HG03280 (cell line): ENCODE measurements at regions not wholly inside any gene's neighbourhood (a gene's known extent, or its start where the extent isn't known, plus 50 kb on each side); places are given as distances from the start of the nearest gene placed in this dataset.

Experiments used
- ATAC-seq: cut with Tn5 transposase; IDR thresholded peaks from one replicate; pipeline ENCODE4 v1.9.1; 2021; ENCODE audit warnings: mild to moderate bottlenecking, moderate library complexity; ENCODE audit not compliant: unreplicated experiment

- ATAC-seq, result no peak
Observed at GRCh38 chr10:6305401-6306321, 102.9 kb downstream of the PFKFB3 start.

DNA sequence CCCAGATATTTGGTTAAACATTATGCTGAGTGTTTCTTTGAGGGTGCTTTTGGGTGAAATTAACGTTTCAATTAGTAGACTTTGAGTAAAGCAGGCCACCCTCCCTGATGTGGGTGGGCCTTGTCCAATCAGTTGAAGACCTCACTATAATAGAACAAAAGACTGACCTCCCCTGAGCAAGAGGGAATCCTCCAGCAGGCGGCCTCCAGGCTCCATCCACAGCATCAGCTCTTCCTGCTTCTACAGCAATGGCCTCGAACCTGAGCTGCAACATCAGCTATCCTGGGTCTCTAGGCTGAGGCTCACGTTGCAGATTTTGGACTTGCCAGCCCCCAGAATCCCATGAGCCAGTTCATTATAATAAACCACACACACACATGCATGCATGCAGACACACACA lies 104.2 kb downstream of the PFKFB3 start:
- ATAC-seq, result no peak

GRCh38 chr10:6309816-6310215 lies 107.1 kb downstream of the PFKFB3 start:
- no peak for ATAC-seq

- ATAC-seq, result no peak
Observed at GRCh38 chr10:6310977-6311376, 108.2 kb downstream of the PFKFB3 start.

DNA sequence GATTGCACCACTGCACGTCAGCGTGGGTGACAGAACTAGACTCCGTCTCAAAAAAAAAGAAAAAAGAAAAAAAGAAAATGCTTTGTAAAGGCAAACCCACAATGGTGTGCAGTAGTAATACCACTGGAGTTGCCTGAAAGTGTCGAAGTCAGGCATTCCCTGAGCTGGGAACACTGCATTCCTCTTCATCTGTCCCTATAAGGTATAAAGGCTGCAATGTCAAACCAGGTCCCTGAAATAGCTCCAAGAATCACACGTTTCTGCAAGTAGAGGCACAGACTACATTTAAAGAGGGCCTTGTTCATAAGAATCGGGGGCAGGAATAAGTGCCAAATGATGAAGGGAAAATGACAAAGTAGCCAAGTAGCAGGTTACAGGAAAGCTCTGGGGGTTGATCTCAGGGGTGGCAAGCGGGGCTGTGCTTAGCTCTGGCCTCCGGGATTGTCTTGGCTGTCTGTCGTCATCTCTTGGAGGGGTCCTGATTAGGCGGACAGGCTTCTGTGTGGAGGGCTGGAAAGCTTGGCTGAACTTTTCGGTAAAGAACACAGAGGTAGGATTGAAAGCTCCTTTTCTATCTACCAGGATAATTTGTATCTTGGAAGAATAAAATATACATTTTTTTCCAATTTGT lies 109.1 kb downstream of the PFKFB3 start:
- ATAC-seq, result no peak

DNA sequence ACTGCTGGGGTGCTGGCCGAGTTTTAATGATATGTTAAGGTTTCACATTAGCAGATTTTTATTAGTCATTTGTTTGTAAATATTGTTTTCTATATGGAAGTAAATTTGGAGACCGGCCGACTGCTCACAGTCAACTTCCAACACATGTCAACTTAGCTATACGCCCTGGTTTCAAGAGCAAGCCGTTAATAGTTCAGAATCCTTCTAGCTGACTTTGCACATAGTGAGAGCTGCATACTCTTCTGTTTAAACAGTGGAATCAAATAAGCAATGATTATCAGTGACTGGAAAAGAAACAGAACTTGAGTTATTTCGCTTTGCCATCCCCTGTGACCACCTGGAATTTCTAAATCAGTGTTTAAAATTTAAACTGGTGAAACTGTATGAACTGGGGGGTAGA lies 109.9 kb downstream of the PFKFB3 start:
- no peak for ATAC-seq

DNA sequence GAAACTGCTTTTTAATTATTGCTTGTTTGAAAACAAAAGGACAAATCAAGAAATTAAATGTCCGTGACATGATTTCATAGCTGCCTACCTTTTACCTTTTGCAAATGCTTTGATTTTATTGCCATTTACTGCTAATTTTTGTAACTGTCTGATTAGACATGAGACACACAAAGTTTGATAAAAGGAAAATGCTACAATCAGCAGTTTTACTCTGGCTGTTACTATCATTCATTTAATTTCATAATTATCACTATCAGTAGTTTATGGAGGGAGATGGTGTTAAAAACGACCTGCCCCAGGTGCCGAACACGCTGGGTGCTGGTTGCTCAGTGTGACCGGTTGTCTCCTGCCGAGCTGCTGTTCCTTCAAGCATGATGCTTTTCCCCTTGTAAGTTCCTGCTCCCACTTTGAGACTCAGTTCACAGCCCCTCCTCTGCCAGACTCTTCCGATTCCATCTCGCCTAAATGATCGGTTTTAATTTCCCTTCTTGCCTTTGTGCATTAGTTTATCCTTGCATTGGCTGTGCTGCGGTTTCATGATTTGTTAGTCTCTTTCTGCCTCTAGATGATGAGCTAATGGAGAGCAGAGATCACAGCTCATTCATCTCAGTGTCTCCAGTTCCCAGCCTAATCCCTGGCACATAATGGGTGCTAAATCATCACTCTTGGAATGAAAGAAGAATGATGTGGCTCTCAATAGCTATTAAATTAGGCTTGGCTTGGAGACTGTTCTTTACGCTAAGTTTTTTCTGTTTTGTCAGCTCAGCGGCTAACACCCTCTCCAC lies 110.6 kb downstream of the PFKFB3 start:
- ATAC-seq, result no peak

- ATAC-seq, result no peak
Observed at GRCh38 chr10:6314620-6315205, 112.0 kb downstream of the PFKFB3 start.

- ATAC-seq, result no peak
Observed at GRCh38 chr10:6319119-6319518, 116.4 kb downstream of the PFKFB3 start.

- ATAC-seq, result peak; percentile 57
Observed at GRCh38 chr10:6320320-6321010, 117.7 kb downstream of the PFKFB3 start.

DNA sequence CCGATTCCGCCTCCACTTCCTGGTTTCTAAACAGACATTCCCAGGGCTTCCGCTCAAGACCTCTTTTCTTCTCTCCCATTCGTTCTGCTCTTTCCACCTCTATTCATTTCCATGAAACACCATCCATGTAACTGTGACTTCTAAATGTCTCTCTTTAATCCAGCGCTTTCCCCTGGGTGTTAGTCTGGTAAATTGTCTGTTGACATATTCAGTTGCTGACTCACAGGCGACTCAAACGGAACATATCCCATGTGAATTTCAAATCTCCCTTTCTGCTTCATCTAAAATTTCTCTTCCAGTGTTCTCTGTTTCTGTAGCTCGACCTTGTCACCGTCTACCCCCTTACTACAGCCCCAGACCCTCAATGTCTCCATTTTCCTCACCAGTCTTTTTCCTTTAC lies 119.1 kb downstream of the PFKFB3 start:
- no peak for ATAC-seq

DNA sequence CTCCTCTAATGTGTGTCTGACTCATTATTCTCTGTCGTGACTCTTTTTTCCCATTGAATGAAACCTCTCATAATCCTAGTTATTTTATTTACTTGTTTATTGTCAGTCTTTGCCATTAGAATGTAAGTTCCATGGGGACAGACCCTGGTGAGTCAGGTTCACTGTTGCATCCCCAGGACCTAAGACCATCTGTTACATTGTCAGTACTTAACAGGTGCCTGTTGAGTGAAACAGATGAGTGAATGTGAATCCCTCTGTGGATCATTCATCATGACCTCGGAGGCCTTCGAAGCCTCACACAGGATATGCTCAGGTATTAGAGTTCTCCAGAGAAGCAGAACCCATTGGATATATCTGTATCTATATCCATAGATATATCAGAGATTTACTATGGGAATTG lies 120.1 kb downstream of the PFKFB3 start:
- ATAC-seq, result no peak

DNA sequence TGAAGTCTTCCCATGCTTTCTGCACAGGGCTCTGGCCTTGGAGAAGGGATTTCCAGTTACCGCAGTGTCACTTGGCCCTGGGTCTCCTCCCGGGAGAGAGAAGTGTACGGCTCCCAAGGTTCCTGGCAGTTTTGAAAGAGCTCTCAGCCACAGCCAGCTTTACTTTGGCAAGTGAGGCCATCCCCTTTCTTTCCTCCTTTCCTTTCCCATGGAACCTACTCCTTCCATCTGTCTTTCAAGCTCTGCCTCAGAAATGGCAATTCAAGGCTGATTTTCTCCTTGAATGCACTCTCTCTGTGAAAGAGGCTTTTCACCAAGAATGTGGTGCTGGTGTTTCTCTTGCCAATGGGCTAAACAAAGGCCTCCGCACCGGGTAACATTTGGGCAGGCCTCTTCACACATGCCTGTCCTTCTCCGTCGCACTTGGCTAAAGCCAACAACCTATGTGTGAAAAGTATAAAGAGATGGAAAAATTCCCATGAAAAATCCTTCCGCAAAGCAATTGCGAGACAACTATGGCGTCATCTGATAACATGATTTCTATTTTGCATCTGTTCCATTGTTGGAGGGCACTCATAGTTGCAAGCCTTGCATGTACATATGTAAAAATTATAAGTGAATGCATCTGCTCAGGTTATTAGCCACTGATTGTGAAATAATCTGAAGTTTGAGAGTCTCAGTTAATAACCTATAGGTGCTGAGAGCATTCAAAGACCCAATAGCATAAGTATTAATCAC lies 125.4 kb downstream of the PFKFB3 start:
- no peak for ATAC-seq

DNA sequence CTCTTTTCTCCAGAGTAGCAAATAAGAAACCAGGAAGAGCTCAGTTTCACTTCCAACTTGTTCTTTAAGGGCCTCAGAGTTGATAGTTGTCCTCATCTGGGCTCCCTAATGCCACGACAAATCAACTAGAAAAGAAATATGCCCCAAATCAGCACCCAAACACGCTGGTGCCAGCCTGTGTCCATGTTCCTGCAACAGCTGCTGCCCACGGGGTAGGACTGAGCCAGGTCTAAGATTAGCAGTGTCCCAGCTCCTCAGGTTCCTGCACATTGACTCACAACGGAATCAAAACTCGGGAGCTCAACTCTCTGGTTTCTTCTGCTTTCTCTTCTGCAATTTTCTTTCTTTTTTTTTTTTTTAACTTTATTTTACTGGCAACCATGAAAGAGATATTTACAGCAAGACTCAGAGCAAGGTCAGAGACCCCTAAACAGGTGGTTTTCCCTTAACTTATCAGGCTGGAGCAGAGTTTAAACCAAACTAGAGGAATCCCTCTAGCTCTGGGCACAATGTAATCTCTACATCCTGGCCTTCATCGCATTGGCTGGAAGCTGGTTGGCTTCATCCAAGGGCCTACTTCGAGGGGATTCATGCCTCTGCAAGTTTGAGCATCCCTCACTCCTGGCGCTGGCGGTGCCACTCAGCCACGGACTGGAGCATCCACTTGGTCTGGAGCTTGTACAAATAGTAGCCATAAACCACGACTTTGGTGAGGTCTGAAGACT lies 126.1 kb downstream of the PFKFB3 start:
- no peak for ATAC-seq

DNA sequence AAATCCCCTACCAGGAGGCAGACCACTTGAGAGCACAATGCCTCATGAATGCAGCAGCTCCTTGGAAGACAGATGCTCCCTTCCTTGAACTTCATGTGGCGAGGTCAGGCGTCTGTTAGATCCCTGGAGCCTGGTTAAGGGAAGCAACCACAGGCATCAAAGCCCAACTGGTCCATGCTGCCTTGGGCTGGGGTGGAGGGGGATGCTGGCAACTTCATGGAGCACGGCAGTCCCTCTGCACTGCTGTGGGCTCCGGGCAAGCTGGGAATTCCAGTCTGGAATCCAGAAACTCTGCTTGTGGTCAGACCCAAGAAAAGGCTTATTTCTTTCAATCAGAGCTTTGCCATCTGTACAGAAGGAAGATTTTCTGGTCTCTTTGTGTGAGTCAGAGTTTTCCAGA lies 130.4 kb downstream of the PFKFB3 start:
- ATAC-seq, result no peak

- no peak for ATAC-seq
Observed at GRCh38 chr10:6333973-6334372, 131.2 kb downstream of the PFKFB3 start.

- ATAC-seq, result no peak
Observed at GRCh38 chr10:6336016-6336415, 133.3 kb downstream of the PFKFB3 start.

- ATAC-seq, result no peak
Observed at GRCh38 chr10:6337382-6337781, 134.7 kb downstream of the PFKFB3 start.

DNA sequence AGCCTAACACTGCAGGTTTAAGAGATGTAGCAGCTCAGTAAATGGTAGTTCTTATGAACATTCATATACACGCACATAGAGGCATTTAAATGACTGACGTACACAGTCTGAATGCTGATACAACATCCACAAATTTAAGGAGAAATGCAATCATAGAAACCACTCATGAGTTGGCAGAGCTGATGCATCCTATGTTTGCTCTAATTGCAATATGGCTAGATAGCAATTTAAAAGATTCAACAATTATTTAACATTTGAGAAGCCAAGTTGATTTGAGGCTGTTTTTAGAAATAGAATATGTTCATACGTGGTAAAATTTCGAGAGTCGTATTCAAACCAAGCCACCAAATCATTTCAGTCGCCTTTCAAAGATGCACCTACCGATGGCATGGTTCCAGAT lies 135.6 kb downstream of the PFKFB3 start:
- ATAC-seq, result no peak
